ENCODE measurements at regions not wholly inside any gene's neighbourhood (a gene's known extent, or its start where the extent isn't known, plus 50 kb on each side); places are given as distances from the start of the nearest gene placed in this dataset.

DNA sequence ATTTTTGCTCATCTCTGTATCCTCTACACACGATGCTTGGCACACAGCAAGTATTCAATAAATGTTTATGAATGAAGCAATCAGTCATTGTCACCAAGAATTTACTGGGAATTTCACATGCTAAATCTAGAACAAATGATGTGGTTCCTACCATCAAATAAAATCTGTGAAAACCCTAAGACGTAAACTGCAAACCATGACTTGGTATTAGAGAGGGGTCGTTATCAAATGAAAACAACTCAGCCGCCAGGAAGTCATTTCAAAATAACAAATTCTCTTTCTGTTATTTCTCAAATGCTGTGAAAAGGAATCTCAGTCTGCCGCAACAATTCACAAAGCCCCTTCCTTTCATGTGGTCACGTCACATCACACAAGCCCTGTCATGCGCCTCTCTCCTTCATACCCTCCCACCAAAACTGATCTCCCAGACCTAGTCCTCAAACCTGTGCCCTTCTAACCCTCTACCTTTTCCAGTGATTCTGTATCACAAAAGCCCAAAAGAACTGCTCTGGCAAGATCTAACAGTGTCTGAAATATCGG is 173.6 kb downstream of the DEPDC1B start:
- Histone ChIP-seq H3K27ac (no peak overlapping the region), H3K9me3 (no peaks in the 10 kb centered on the region), H3K27me3 (no peaks in the 10 kb centered on the region), H3K4me1 (no peaks in the 10 kb centered on the region), H3K4me3 (no peak overlapping the region), H3K36me3 (replicated peaks in 1 of 2; ENCODE audit: insufficient read depth in 1 of 2, low read depth in 2 of 2) (no peaks in the 10 kb centered on the region)
- DNase-seq (no peak), ATAC-seq (no peak)
- intact Hi-C loops (cut with DNase I): no loop called here
- TF ChIP-seq CTCF (IDR thresholded peaks at IDR 0.05): no peak
- no peak for TF ChIP-seq POLR2A (IDR thresholded peaks at IDR 0.05)
- 65 to 73% methylated on average over 8 of the region's 8 CpGs for WGBS, 2 donors

- H3K27ac ChIP-seq: no peak overlapping the region
- WGBS, 2 donors: 66 to 81% methylated on average over 4 of the region's 4 CpGs
- no peak overlapping the region for H3K4me3 ChIP-seq
- no peak for DNase-seq
- no peak for ATAC-seq
- no peaks in the 10 kb centered on the region for H3K36me3 ChIP-seq (replicated peaks in 1 of 2; ENCODE audit: insufficient read depth in 1 of 2, low read depth in 2 of 2)
- no peaks in the 10 kb centered on the region for H3K9me3 ChIP-seq
- TF ChIP-seq CTCF (IDR thresholded peaks at IDR 0.05) (no peak), POLR2A (IDR thresholded peaks at IDR 0.05) (no peak)
- intact Hi-C loops (cut with DNase I): no loop called here
- no peaks in the 10 kb centered on the region for H3K27me3 ChIP-seq
- H3K4me1 ChIP-seq: peaks cover 14% of the 10 kb centered on the region
Observed at GRCh38 chr5:60522292-60522905, 177.6 kb downstream of the DEPDC1B start.

- H3K9me3 ChIP-seq: no peaks in the 10 kb centered on the region
- no peak for DNase-seq
- H3K27ac ChIP-seq: no peak overlapping the region
- H3K4me3 ChIP-seq: no peak overlapping the region
- H3K36me3 ChIP-seq (replicated peaks in 1 of 2; ENCODE audit: insufficient read depth in 1 of 2, low read depth in 2 of 2): no peaks in the 10 kb centered on the region
- WGBS, 2 donors: 57 to 64% methylated on average over 5 of the region's 5 CpGs
- H3K27me3 ChIP-seq: no peaks in the 10 kb centered on the region
- H3K4me1 ChIP-seq: peaks cover 14% of the 10 kb centered on the region
- no peak for TF ChIP-seq CTCF (IDR thresholded peaks at IDR 0.05)
- no peak for TF ChIP-seq POLR2A (IDR thresholded peaks at IDR 0.05)
- ATAC-seq: no peak
- intact Hi-C loops (cut with DNase I): no loop called here
Observed at GRCh38 chr5:60521376-60522291, 178.3 kb downstream of the DEPDC1B start.

- Histone ChIP-seq H3K36me3 (replicated peaks in 1 of 2; ENCODE audit: insufficient read depth in 1 of 2, low read depth in 2 of 2) (no peaks in the 10 kb centered on the region), H3K27ac (no peak overlapping the region), H3K27me3 (no peaks in the 10 kb centered on the region), H3K4me1 (peaks cover 14% of the 10 kb centered on the region), H3K4me3 (no peak overlapping the region), H3K9me3 (no peaks in the 10 kb centered on the region)
- no peak for TF ChIP-seq POLR2A (IDR thresholded peaks at IDR 0.05)
- TF ChIP-seq CTCF (IDR thresholded peaks at IDR 0.05): no peak
- WGBS, 2 donors: 76 to 79% methylated on average over 6 of the region's 6 CpGs
- DNase-seq: no peak
- intact Hi-C loops (cut with DNase I): no loop called here
- no peak for ATAC-seq
Observed at GRCh38 chr5:60520451-60521227, 179.3 kb downstream of the DEPDC1B start.
